Muscle of arm (tissue), 1 donor: ENCODE measurements at regions not wholly inside any gene's neighbourhood (a gene's known extent, or its start where the extent isn't known, plus 50 kb on each side); places are given as distances from the start of the nearest gene placed in this dataset.
"Not testable (repeated sequence)": the region's sequence is repeated elsewhere in the genome, so short reads cannot be mapped to it uniquely, and the experiment has no call there.

Experiments
- DNase-seq: peaks from one replicate; pipeline ENCODE4 v3.0.0-alpha.2; 2013

GRCh38 chr17:5951912-5952311 lies 118.3 kb upstream of the WSCD1 start:
- no peak for DNase-seq

- no peak for DNase-seq
These were observed 117.7 kb upstream of the WSCD1 start for GRCh38 chr17:5952518-5952917.

GRCh38 chr17:5955764-5956163 lies 114.4 kb upstream of the WSCD1 start:
- no peak for DNase-seq

GRCh38 chr17:5958850-5959249 lies 111.3 kb upstream of the WSCD1 start:
- no peak for DNase-seq

GRCh38 chr17:5962371-5962770 lies 107.8 kb upstream of the WSCD1 start:
- peak; percentile 6 for DNase-seq

GRCh38 chr17:5971969-5972368 lies 98.2 kb upstream of the WSCD1 start:
- DNase-seq, result no peak

- no peak for DNase-seq
These were observed 96.8 kb upstream of the WSCD1 start for GRCh38 chr17:5973410-5973809.

- DNase-seq, result peak; percentile 5
These were observed 94.5 kb upstream of the WSCD1 start for GRCh38 chr17:5975661-5976060.

- no peak for DNase-seq
These were observed 93.9 kb upstream of the WSCD1 start for GRCh38 chr17:5976251-5976650.

- no peak for DNase-seq
These were observed 91.7 kb upstream of the WSCD1 start for GRCh38 chr17:5978496-5978895.

- DNase-seq, result no peak
These were observed 89.2 kb upstream of the WSCD1 start for GRCh38 chr17:5980941-5981340.

- DNase-seq, result no peak
These were observed 83.5 kb upstream of the WSCD1 start for GRCh38 chr17:5986644-5987043.

GRCh38 chr17:6000426-6000825 lies 69.8 kb upstream of the WSCD1 start:
- no peak for DNase-seq

GRCh38 chr17:6003221-6003620 lies 67.0 kb upstream of the WSCD1 start:
- not testable (repeated sequence) for DNase-seq

- DNase-seq, result no peak
These were observed 64.2 kb upstream of the WSCD1 start for GRCh38 chr17:6005939-6006338.

GRCh38 chr17:6011206-6011605 lies 59.0 kb upstream of the WSCD1 start:
- no peak for DNase-seq

- no peak for DNase-seq
These were observed 51.4 kb upstream of the WSCD1 start for GRCh38 chr17:6018788-6019187.

GRCh38 chr17:6019959-6020358 lies 50.2 kb upstream of the WSCD1 start:
- no peak for DNase-seq

- DNase-seq, result no peak
These were observed 49.7 kb upstream of the WSCD1 start for GRCh38 chr17:6020376-6021010.
